ENCODE measurements at regions not wholly inside any gene's neighbourhood (a gene's known extent, or its start where the extent isn't known, plus 50 kb on each side); places are given as distances from the start of the nearest gene placed in this dataset.

GRCh38 chr1:36667256-36667655 lies 184.5 kb upstream of the CSF3R start:
- Histone ChIP-seq H3K4me3 (ENCODE audit: control extremely low read depth in 1 of 5, extremely low read depth in 1 of 5, insufficient read depth in 1 of 5, low read depth in 2 of 5, low read length in 4 of 5) (no peak overlapping the region), H3K79me2 (ENCODE audit: control insufficient read depth, insufficient read depth, low read length) (no peaks in the 10 kb centered on the region), H3K27me3 (replicated peaks in 1 of 4; ENCODE audit: control extremely low read depth in 1 of 4, control insufficient read depth in 3 of 4, insufficient read depth in 4 of 4, low read length in 3 of 4) (peaks cover 0 to 11% (median 0%) of the 10 kb centered on the region in 4 experiments), H3K27ac (ENCODE audit: low read length in 2 of 2) (no peak overlapping the region), H3K9ac (ENCODE audit: low read length) (no peak overlapping the region), H3K36me3 (replicated peaks in 1 of 2; ENCODE audit: control extremely low read depth in 1 of 2, control insufficient read depth in 1 of 2, extremely low read depth in 1 of 2, insufficient read depth in 2 of 2, low read length in 1 of 2) (no peaks in the 10 kb centered on the region), H2AFZ (ENCODE audit: insufficient read depth, low read depth, low read length, poor library complexity, severe bottlenecking) (no peak overlapping the region), H3K4me2 (replicated peaks; ENCODE audit: low read depth, low read length, poor library complexity, severe bottlenecking) (no peak overlapping the region), H3K9me3 (ENCODE audit: control extremely low read depth in 1 of 3, control insufficient read depth in 2 of 3, insufficient read depth in 1 of 3, low read length in 2 of 3) (peaks cover 0 to 3% (median 0%) of the 10 kb centered on the region in 3 donors), H3K4me1 (ENCODE audit: control insufficient read depth in 2 of 2, insufficient read depth in 2 of 2, low read length in 2 of 2) (no peaks in the 10 kb centered on the region), H4K20me1 (ENCODE audit: control insufficient read depth, insufficient read depth, low read length, poor library complexity, severe bottlenecking) (no peaks in the 10 kb centered on the region)
- CTCF ChIA-PET, result interaction anchor here (1.0 kb wide), 1 partner anchor 15 kb away, joined by 3 read pairs; no protein-coding TSS in a partner anchor
- 63% methylated on average over 1 of the region's 3 CpGs for WGBS (ENCODE audit: insufficient coverage)
- no peaks in the 10 kb centered on the region for H3K9me3 Mint-ChIP-seq (ENCODE audit: insufficient read depth)
- intact Hi-C loops (cut with micrococcal nuclease), result no loop called here
- DNase-seq, result no peak
- H3K27ac Mint-ChIP-seq, result no peak overlapping the region
- TF ChIP-seq, protein P1, sequence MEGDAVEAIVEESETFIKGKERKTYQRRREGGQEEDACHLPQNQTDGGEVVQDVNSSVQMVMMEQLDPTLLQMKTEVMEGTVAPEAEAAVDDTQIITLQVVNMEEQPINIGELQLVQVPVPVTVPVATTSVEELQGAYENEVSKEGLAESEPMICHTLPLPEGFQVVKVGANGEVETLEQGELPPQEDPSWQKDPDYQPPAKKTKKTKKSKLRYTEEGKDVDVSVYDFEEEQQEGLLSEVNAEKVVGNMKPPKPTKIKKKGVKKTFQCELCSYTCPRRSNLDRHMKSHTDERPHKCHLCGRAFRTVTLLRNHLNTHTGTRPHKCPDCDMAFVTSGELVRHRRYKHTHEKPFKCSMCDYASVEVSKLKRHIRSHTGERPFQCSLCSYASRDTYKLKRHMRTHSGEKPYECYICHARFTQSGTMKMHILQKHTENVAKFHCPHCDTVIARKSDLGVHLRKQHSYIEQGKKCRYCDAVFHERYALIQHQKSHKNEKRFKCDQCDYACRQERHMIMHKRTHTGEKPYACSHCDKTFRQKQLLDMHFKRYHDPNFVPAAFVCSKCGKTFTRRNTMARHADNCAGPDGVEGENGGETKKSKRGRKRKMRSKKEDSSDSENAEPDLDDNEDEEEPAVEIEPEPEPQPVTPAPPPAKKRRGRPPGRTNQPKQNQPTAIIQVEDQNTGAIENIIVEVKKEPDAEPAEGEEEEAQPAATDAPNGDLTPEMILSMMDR (IDR thresholded peaks at IDR 0.05), result no peak
- TF ChIP-seq EZH2 (IDR thresholded peaks at IDR 0.05; ENCODE audit: borderline replicate concordance, insufficient read depth, low read depth, low read length, poor library complexity, severe bottlenecking), result no peak
- peaks cover 12% of the 10 kb centered on the region for H3K4me1 Mint-ChIP-seq
- ATAC-seq (ENCODE audit: low read depth), result no peak
- POLR2A ChIA-PET, result no interaction called here
- H3K27me3 Mint-ChIP-seq, result peaks cover 23% of the 10 kb centered on the region
- no peak overlapping the region for H3K4me3 Mint-ChIP-seq

DNA sequence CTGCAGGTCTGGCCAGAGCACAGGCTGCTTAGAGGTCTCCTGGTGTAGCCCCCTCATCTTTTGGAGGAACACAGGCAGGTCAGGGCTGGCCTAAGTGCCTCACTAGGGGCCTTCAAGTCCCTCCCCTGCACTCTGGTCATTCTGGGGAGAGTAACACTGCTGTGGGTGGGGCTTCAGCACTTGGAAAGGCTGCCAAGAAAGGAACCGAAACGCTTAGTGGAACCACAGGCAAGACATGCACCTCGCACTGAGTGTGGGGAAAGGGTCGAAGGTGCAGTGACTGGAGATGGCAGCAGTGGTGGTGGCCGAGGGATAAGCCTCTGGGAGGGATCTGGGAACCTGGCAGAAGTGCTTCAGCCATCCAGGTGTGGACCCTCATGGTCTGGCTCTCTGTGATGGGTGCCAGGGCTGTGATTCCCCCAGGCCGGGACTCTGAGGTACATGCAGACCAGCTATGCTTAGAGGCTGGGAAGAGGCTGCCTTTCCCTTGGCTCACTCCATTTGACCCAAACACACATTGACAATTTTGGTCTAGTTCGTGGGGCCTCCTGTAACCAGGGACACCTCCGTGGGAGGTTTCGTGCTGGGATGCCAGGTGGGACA lies 182.9 kb upstream of the CSF3R start:
- H2AFZ ChIP-seq (ENCODE audit: insufficient read depth, low read depth, low read length, poor library complexity, severe bottlenecking), result no peak overlapping the region
- Mint-ChIP-seq H3K4me3 (no peak overlapping the region), H3K27ac (no peak overlapping the region), H3K27me3 (peaks cover 26% of the 10 kb centered on the region), H3K9me3 (ENCODE audit: insufficient read depth) (no peaks in the 10 kb centered on the region), H3K4me1 (peaks cover 12% of the 10 kb centered on the region)
- no peaks in the 10 kb centered on the region for H3K79me2 ChIP-seq (ENCODE audit: control insufficient read depth, insufficient read depth, low read length)
- TF ChIP-seq, protein P1 (IDR thresholded peaks at IDR 0.05), result no peak
- TF ChIP-seq EZH2 (IDR thresholded peaks at IDR 0.05; ENCODE audit: borderline replicate concordance, insufficient read depth, low read depth, low read length, poor library complexity, severe bottlenecking), result no peak
- H3K4me2 ChIP-seq (replicated peaks; ENCODE audit: low read depth, low read length, poor library complexity, severe bottlenecking), result no peak overlapping the region
- intact Hi-C loops (cut with micrococcal nuclease), result no loop called here
- CTCF ChIA-PET, result no interaction called here
- H3K27me3 ChIP-seq (replicated peaks in 1 of 4; ENCODE audit: control extremely low read depth in 1 of 4, control insufficient read depth in 3 of 4, insufficient read depth in 4 of 4, low read length in 3 of 4), result peaks cover 0 to 3% (median 0%) of the 10 kb centered on the region in 4 experiments
- H3K36me3 ChIP-seq (replicated peaks in 1 of 2; ENCODE audit: control extremely low read depth in 1 of 2, control insufficient read depth in 1 of 2, extremely low read depth in 1 of 2, insufficient read depth in 2 of 2, low read length in 1 of 2), result no peaks in the 10 kb centered on the region
- peaks cover 0 to 3% (median 0%) of the 10 kb centered on the region in 3 donors for H3K9me3 ChIP-seq (ENCODE audit: control extremely low read depth in 1 of 3, control insufficient read depth in 2 of 3, insufficient read depth in 1 of 3, low read length in 2 of 3)
- DNase-seq, result no peak
- POLR2A ChIA-PET, result no interaction called here
- ATAC-seq (ENCODE audit: low read depth), result no peak
- no peaks in the 10 kb centered on the region for H4K20me1 ChIP-seq (ENCODE audit: control insufficient read depth, insufficient read depth, low read length, poor library complexity, severe bottlenecking)
- H3K27ac ChIP-seq (ENCODE audit: low read length in 2 of 2), result no peak overlapping the region
- 86% methylated on average over 9 of the region's 9 CpGs for WGBS (ENCODE audit: insufficient coverage)
- H3K4me1 ChIP-seq (ENCODE audit: control insufficient read depth in 2 of 2, insufficient read depth in 2 of 2, low read length in 2 of 2), result no peaks in the 10 kb centered on the region
- H3K9ac ChIP-seq (ENCODE audit: low read length), result no peak overlapping the region
- no peak overlapping the region for H3K4me3 ChIP-seq (ENCODE audit: control extremely low read depth in 1 of 5, extremely low read depth in 1 of 5, insufficient read depth in 1 of 5, low read depth in 2 of 5, low read length in 4 of 5)

Data from B cell (primary cell).